GM10248 (cell line): ENCODE measurements at regions not wholly inside any gene's neighbourhood (a gene's known extent, or its start where the extent isn't known, plus 50 kb on each side); places are given as distances from the start of the nearest gene placed in this dataset.

Source experiments
- CTCF ChIA-PET: fragments of 300-600 bp; sonication (Branson Sonifier 250); formaldehyde crosslinking; extraction: SDS; loops from one replicate; lab custom pipeline; 2021; ENCODE audit warnings: antibody characterized with exemption; lab: Yijun Ruan, JAX
- POLR2A ChIA-PET: fragments of 350-650 bp; sonication (Branson Sonifier 250); formaldehyde crosslinking; extraction: SDS; loops from one replicate; lab custom pipeline; 2020; ENCODE audit warnings: antibody characterized with exemption; lab: Yijun Ruan, JAX
- DNase-seq: peaks from one replicate; pipeline ENCODE4 v3.0.0; 2012; ENCODE audit errors: extremely low spot score
- TF ChIP-seq, protein P1 (sequence below): IDR thresholded peaks from 2 replicates; pipeline ENCODE4 v1.5.1; 2012; ENCODE audit warnings: mild to moderate bottlenecking, low read depth; ENCODE audit errors: extremely low read depth, missing control alignments, control extremely low read depth

DNA sequence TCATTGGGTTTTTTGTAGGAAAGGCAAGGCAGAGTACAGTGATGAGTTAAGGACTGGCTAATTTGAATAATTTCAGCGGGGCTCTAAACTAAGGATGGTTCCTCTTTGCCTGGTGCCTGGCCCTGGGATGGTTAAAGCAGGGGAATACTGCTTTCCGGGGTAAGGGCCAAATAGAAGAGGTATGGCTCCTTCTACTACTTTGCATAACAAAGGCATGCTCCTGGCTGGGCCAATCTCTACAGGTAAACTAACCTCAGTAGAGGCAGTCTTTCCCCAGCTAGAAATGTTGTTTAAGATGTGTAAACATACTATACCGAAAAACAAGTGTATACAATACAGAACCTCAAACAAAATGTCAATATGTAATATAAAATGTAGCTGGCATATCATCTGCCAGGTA is 1239.0 kb downstream of the SLC16A7 start:
- CTCF ChIA-PET, result no interaction called here
- POLR2A ChIA-PET, result no interaction called here
- no peak for DNase-seq
- TF ChIP-seq, protein P1, sequence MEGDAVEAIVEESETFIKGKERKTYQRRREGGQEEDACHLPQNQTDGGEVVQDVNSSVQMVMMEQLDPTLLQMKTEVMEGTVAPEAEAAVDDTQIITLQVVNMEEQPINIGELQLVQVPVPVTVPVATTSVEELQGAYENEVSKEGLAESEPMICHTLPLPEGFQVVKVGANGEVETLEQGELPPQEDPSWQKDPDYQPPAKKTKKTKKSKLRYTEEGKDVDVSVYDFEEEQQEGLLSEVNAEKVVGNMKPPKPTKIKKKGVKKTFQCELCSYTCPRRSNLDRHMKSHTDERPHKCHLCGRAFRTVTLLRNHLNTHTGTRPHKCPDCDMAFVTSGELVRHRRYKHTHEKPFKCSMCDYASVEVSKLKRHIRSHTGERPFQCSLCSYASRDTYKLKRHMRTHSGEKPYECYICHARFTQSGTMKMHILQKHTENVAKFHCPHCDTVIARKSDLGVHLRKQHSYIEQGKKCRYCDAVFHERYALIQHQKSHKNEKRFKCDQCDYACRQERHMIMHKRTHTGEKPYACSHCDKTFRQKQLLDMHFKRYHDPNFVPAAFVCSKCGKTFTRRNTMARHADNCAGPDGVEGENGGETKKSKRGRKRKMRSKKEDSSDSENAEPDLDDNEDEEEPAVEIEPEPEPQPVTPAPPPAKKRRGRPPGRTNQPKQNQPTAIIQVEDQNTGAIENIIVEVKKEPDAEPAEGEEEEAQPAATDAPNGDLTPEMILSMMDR, result no peak

GRCh38 chr12:60836651-60837050 is 1240.8 kb downstream of the SLC16A7 start:
- ChIA-PET CTCF (no interaction called here), POLR2A (no interaction called here)
- TF ChIP-seq, protein P1, result no peak
- DNase-seq, result no peak

- CTCF ChIA-PET, result no interaction called here
- TF ChIP-seq, protein P1, result no peak
- POLR2A ChIA-PET, result no interaction called here
- DNase-seq, result no peak
Observed at GRCh38 chr12:60842181-60842580, 1246.4 kb downstream of the SLC16A7 start.

DNA sequence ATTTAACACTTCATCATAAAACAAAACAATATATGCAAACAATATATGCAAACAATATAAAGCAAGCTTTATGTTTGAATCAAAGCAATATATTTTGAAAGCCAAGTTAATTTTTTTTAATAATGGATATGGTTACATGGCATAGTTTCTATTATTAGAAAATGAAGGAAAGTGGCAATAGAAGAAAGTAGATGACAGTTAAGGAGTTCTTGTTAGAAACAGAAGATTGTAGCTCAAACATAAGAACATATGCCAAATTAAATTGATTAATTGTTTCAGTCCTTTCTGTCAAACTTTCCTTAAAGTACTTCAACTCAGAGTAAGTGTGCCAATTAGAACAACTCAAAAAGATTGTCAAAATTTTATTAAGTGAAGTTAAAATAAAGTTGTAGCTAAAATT is 1248.3 kb downstream of the SLC16A7 start:
- no peak for DNase-seq
- ChIA-PET POLR2A (no interaction called here), CTCF (no interaction called here)
- TF ChIP-seq, protein P1, result no peak

GRCh38 chr12:60844875-60845274 is 1249.0 kb downstream of the SLC16A7 start:
- DNase-seq, result no peak
- TF ChIP-seq, protein P1, result no peak
- CTCF ChIA-PET, result no interaction called here
- POLR2A ChIA-PET, result no interaction called here

DNA sequence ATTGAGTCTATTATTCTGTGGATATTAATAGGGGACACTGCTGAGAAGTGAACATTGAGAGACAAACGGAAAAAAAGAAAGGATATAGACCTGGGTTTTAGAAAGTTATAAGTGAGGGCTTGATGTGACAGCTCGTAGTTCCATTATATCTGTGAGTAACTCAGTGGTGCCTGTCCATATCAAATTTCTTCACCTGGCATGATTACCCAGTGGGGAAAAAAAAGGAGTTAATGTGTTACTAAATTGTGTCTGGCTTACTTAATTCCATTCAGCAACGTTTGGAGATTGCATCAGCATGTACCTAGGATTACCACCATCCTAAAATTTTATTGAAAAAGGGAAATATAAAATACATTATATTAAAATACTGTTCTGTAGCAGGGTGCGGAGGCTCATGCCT is 1249.9 kb downstream of the SLC16A7 start:
- ChIA-PET CTCF (no interaction called here), POLR2A (no interaction called here)
- TF ChIP-seq, protein P1, result no peak
- DNase-seq, result no peak

GRCh38 chr12:60847281-60847680 is 1251.5 kb downstream of the SLC16A7 start:
- CTCF ChIA-PET, result interaction anchor here (1.1 kb wide), 1 partner anchor 25 kb away, joined by 4 read pairs; no protein-coding TSS in a partner anchor
- TF ChIP-seq, protein P1, result no peak
- POLR2A ChIA-PET, result no interaction called here
- DNase-seq, result no peak
